ENCODE measurements at regions not wholly inside any gene's neighbourhood (a gene's known extent, or its start where the extent isn't known, plus 50 kb on each side); places are given as distances from the start of the nearest gene placed in this dataset.

DNA sequence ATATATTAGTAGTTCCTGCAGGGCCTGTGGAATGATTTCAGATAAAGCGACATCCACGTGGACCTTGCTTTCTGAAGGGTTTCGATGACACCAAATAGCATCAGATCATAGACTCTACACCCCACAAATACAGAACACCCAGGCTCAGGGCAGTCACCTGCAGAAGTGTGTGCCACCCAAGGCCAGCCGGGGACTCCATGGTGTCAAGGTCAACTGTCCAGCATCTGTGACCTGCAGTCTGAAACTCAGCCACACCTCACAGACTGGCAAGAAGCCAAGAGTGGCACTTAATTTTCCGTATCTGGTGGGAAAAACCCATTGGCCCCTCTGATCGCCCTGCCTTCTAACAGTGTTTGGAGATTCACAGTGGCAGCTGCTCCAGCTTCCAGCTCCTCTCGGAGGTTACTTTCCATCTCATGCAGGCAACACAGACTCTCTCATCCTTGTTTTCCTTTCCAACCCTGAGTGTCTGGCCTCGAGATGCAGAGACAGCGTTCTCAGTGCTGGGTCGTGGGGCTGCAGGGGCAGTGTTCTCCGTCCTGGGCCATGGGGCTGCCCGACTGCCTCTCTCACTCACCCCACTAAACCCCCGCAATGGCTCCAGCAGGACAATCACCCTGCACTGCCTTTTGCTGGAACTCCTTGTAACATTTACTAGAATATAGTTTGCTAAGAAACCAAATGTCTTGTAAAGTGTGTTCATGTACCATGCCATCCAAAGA lies 221.9 kb downstream of the IRX2 start:
- no peaks in the 10 kb centered on the region for H3K36me3 Mint-ChIP-seq (ENCODE audit: low read depth)
- TF ChIP-seq, protein P1, sequence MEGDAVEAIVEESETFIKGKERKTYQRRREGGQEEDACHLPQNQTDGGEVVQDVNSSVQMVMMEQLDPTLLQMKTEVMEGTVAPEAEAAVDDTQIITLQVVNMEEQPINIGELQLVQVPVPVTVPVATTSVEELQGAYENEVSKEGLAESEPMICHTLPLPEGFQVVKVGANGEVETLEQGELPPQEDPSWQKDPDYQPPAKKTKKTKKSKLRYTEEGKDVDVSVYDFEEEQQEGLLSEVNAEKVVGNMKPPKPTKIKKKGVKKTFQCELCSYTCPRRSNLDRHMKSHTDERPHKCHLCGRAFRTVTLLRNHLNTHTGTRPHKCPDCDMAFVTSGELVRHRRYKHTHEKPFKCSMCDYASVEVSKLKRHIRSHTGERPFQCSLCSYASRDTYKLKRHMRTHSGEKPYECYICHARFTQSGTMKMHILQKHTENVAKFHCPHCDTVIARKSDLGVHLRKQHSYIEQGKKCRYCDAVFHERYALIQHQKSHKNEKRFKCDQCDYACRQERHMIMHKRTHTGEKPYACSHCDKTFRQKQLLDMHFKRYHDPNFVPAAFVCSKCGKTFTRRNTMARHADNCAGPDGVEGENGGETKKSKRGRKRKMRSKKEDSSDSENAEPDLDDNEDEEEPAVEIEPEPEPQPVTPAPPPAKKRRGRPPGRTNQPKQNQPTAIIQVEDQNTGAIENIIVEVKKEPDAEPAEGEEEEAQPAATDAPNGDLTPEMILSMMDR (IDR thresholded peaks at IDR 0.05), result no peak
- peaks cover 33% of the 10 kb centered on the region for H3K27me3 Mint-ChIP-seq (ENCODE audit: low read depth, poor library complexity)
- H3K9me3 Mint-ChIP-seq, result peaks cover 8% of the 10 kb centered on the region
- no peaks in the 10 kb centered on the region for H3K4me1 Mint-ChIP-seq
- no peak for DNase-seq
- H3K4me3 Mint-ChIP-seq, result no peak overlapping the region
- no peak overlapping the region for H3K27ac Mint-ChIP-seq

DNA sequence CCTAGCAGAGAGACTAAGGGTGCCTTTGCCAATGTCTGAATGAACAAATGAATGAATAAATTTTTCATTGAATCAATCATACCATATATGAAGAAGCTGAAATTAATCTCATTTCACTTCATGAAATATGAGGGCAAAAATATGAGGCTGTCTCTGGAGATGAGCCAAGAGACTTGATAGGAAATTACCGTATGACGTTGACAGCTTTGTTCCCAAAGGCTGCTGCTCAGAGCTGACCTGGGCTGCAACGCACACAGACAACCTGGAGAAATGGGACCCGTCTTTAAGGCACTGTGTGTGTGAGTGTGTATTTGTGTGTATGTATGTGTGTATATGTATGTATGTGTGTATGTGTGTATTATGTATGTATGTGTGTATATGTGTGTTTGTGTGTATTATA lies 226.1 kb downstream of the IRX2 start:
- H3K36me3 Mint-ChIP-seq (ENCODE audit: low read depth), result no peaks in the 10 kb centered on the region
- peaks cover 30% of the 10 kb centered on the region for H3K27me3 Mint-ChIP-seq (ENCODE audit: low read depth, poor library complexity)

DNA sequence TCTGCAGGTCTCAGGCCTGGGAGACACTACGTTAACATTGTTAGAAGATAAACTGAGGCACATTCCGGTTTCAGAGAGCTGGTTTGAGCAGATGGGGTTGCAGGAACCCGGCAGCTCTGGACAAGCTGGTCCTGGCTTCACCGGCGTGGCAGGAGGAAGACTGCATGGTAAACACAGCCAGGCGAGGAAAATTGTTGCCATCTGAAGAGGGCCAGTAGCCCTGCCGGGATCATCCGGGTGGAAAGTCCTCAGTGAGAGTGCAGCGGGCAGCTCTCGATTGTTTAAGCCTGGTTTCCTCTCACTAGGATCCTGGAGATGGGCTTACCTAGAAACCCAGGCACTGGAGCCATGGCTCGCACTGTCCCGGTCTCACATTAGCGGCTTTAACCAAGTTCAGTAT lies 226.9 kb downstream of the IRX2 start:
- peaks cover 27% of the 10 kb centered on the region for H3K27me3 Mint-ChIP-seq (ENCODE audit: low read depth, poor library complexity)
- H3K36me3 Mint-ChIP-seq (ENCODE audit: low read depth), result no peaks in the 10 kb centered on the region
- TF ChIP-seq, protein P1 (IDR thresholded peaks at IDR 0.05), result no peak

More for the DNA sequence above, 226.1 kb downstream of the IRX2 start:
- Mint-ChIP-seq H3K4me3 (no peak overlapping the region), H3K9me3 (no peaks in the 10 kb centered on the region), H3K27ac (peak overlapping the region; percentile 18), H3K4me1 (no peaks in the 10 kb centered on the region)
- no peak for DNase-seq
- TF ChIP-seq, protein P1 (IDR thresholded peaks at IDR 0.05), result no peak

DNA sequence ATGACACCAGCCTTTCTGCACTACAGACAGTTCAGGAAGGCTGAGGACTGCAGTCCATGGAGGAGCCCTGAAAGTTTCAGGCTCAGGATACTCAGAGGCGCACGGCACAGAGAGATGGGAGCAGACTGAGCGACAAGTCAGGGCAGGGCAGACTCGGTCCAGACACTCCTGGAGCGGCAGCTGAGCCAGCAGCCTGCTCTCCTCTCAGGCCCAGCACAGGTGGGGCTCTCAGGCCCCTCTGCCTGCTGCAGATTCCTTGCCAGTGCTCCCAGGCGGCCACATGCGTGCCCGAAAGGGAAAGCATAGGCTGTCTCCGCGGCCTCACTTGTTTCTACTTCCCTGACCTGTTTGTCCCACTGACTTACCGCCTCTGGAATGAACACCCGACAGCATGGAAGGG lies 228.3 kb downstream of the IRX2 start:
- H3K4me3 Mint-ChIP-seq, result no peak overlapping the region
- H3K27me3 Mint-ChIP-seq (ENCODE audit: low read depth, poor library complexity), result peaks cover 23% of the 10 kb centered on the region
- no peak for DNase-seq
- H3K36me3 Mint-ChIP-seq (ENCODE audit: low read depth), result no peaks in the 10 kb centered on the region
- TF ChIP-seq, protein P1 (IDR thresholded peaks at IDR 0.05), result no peak
- no peaks in the 10 kb centered on the region for H3K4me1 Mint-ChIP-seq
- no peak overlapping the region for H3K27ac Mint-ChIP-seq
- H3K9me3 Mint-ChIP-seq, result no peaks in the 10 kb centered on the region

More for the DNA sequence above, 226.9 kb downstream of the IRX2 start:
- Mint-ChIP-seq H3K9me3 (no peaks in the 10 kb centered on the region), H3K4me1 (no peaks in the 10 kb centered on the region), H3K4me3 (no peak overlapping the region), H3K27ac (no peak overlapping the region)
- no peak for DNase-seq

DNA sequence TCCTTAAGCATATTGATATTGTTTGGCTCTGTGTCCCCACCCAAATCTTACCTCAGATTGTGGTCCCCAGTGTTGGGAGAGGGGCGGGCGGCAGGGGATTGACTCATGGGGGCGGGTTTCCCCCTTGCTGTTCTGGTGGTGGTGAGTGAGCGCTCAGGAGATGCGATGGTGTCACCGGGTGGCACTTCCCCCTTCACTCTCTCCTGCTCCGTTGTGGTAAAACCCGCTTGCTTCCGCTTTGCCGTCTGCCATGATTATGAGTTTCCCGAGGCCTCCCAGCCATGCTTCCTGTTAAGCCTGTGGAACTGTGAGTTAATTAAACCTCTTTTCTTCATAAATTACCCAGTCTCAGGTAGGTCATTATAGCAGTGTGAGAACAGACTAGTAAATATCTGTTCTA lies 229.1 kb downstream of the IRX2 start:
- Mint-ChIP-seq H3K4me3 (no peak overlapping the region), H3K27ac (no peak overlapping the region), H3K36me3 (ENCODE audit: low read depth) (no peaks in the 10 kb centered on the region), H3K27me3 (ENCODE audit: low read depth, poor library complexity) (peaks cover 19% of the 10 kb centered on the region), H3K4me1 (no peaks in the 10 kb centered on the region), H3K9me3 (no peaks in the 10 kb centered on the region)
- no peak for DNase-seq
- TF ChIP-seq, protein P1 (IDR thresholded peaks at IDR 0.05), result no peak

DNA sequence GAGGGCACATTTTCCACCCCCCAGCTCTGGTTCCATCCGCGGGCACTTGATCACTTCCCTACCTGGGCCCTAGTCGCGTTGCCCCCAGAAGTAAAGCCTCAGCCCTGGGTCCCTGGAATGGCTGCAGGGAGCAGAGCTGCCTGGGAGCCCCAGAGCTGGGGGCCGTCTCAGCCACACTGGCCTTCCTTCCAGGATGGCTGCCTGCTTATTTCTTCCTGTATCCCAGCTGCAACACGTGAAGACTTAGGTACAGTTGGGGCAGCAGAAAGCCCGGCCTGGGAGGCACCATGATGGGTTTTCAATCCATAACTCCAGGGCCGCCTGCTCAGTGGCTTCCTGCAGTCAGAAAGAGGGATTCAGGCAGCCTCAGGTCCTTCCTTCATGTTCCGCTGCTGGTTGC lies 232.3 kb downstream of the IRX2 start:
- H3K4me3 Mint-ChIP-seq, result no peak overlapping the region
- no peaks in the 10 kb centered on the region for H3K4me1 Mint-ChIP-seq
- no peaks in the 10 kb centered on the region for H3K9me3 Mint-ChIP-seq
- no peak for DNase-seq
- H3K27me3 Mint-ChIP-seq (ENCODE audit: low read depth, poor library complexity), result peaks cover 15% of the 10 kb centered on the region
- TF ChIP-seq, protein P1 (IDR thresholded peaks at IDR 0.05), result no peak
- H3K36me3 Mint-ChIP-seq (ENCODE audit: low read depth), result no peaks in the 10 kb centered on the region
- H3K27ac Mint-ChIP-seq, result no peak overlapping the region
